Duodenal mucosa (tissue), 2 donors: ENCODE measurements at regions not wholly inside any gene's neighbourhood (a gene's known extent, or its start where the extent isn't known, plus 50 kb on each side); places are given as distances from the start of the nearest gene placed in this dataset.

ENCODE experiments used
- H3K27ac ChIP-seq: one replicate; pipeline ENCODE4 v1.7.0; 2013; ENCODE audit warnings: low read depth, low read length
- H3K27me3 ChIP-seq, 2 donors: one replicate each; pipeline ENCODE4 v1.7.0; 2013; ENCODE audit warnings: low read length in 2 of 2, control low read depth in 1 of 2; ENCODE audit not compliant: insufficient read depth in 2 of 2, control insufficient read depth in 1 of 2
- H3K36me3 ChIP-seq, 2 donors: one replicate each; pipeline ENCODE4 v1.7.0; 2013; ENCODE audit warnings: low read length in 2 of 2, control low read depth in 1 of 2; ENCODE audit not compliant: insufficient read depth in 2 of 2, control insufficient read depth in 1 of 2
- H3K4me1 ChIP-seq, 2 donors: one replicate each; pipeline ENCODE4 v1.7.0; 2013; ENCODE audit warnings: low read length in 2 of 2, control low read depth in 1 of 2; ENCODE audit not compliant: insufficient read depth in 2 of 2, control insufficient read depth in 1 of 2
- H3K4me3 ChIP-seq, 2 donors: one replicate each; pipeline ENCODE4 v1.7.0; 2013; ENCODE audit warnings: low read length in 2 of 2, low read depth in 1 of 2
- H3K9ac ChIP-seq, 2 donors: one replicate each; pipeline ENCODE4 v1.7.0; 2013; ENCODE audit warnings: low read length in 2 of 2, low read depth in 1 of 2
- H3K9me3 ChIP-seq, 2 donors: one replicate each; pipeline ENCODE4 v1.7.0; 2013; ENCODE audit warnings: low read length in 2 of 2, control low read depth in 1 of 2; ENCODE audit not compliant: control insufficient read depth in 1 of 2

DNA sequence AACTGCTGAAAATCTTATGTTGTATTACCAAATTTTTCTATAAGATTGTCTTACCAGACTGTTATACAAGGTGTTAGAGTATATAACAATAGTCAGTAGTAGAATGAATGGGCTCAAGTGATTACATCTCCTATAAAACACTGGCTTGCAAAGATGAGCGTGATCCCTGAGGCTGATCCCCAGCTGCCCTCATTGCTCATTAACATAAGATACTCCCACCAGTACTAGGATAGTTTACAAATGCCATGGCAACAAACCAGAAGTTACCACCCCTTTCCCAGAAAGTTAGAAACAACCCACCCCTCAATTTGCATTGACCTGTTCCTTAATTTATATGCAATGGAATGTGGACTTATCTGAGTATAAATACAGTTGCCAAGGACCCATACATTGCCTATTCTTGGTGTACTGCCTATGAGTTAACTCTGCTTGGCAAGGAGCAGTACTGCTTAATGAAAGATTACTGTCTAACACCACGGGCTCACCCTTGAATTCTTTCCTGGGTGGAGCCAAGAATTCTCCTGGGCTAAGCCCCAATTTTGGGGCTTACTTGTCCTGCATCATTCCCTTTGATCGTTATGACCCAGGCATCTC is 252.8 kb upstream of the CHD6 start:
- Histone ChIP-seq H3K9me3 (peaks cover 4 to 5% of the 10 kb centered on the region in 2 donors), H3K36me3 (no peaks in the 10 kb centered on the region), H3K4me1 (no peaks in the 10 kb centered on the region), H3K27ac (no peak overlapping the region), H3K9ac (no peak overlapping the region), H3K4me3 (no peak overlapping the region), H3K27me3 (no peaks in the 10 kb centered on the region)

DNA sequence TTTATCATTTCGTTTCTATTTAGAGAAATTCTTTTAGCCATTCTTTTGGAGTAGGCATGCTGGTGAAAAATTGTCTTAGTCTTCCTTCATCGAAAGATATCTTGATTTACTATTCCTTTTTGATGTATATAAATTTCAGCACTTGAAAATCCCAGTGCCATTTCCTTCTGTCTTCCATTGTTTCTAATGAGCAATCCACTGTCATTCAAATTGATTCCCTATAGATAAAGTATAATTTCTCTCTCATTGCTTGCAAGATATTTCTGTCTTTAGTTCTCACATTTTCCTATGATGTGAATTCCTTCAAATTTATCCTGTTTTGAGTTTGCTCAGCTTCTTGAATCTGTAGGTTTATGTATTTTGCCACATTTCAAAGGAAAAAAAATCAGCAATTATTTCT is 251.1 kb upstream of the CHD6 start:
- H3K9ac ChIP-seq = no peak overlapping the region
- no peak overlapping the region for H3K27ac ChIP-seq
- no peaks in the 10 kb centered on the region for H3K36me3 ChIP-seq
- no peaks in the 10 kb centered on the region for H3K27me3 ChIP-seq
- no peaks in the 10 kb centered on the region for H3K4me1 ChIP-seq
- H3K9me3 ChIP-seq = peaks cover 4 to 5% of the 10 kb centered on the region in 2 donors
- H3K4me3 ChIP-seq = no peak overlapping the region

DNA sequence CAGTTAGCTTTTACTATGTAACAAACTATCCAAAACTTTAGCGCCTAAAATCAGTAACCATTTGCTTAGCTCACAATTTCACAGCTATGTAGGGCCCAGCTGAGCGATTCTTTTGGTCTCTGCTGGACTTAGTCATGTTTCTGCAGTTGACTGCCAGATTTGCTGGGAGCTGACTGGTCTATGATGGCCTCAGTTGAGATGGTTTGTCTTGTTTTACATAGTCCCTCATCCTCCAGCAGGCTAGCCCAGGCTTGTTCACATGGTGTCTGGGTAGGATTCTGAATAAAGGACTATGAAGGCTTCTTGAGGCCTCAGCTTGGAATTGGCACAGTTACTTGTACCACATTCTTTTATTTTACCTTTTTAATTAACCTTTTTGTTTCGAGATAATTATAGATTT is 247.8 kb upstream of the CHD6 start:
- Histone ChIP-seq H3K27me3 (peaks cover 0 to 3% of the 10 kb centered on the region in 2 donors), H3K9ac (no peak overlapping the region), H3K27ac (no peak overlapping the region), H3K36me3 (no peaks in the 10 kb centered on the region), H3K9me3 (peaks cover 4 to 5% of the 10 kb centered on the region in 2 donors), H3K4me3 (no peak overlapping the region), H3K4me1 (no peaks in the 10 kb centered on the region)

DNA sequence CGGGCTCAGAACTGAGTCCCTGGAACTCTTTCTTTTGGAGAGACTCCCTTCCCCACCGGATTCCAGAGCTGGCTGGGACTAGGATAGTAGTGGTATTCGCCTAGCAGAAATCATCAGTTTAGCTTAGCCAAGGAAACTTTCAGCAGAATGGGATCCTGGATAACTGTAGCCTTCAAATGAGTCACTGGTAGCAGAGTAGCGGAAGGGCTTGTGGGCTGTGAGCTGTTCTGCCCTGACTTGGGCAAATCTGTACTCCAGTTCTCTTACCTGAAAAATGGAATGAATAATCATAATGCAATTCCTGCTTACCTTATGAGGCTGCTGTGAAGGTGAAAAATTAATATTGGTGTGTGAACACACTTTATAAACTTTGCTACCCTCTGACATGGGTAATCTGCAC is 244.3 kb upstream of the CHD6 start:
- Histone ChIP-seq H3K4me1 (no peaks in the 10 kb centered on the region), H3K9me3 (no peaks in the 10 kb centered on the region), H3K27me3 (peaks cover 0 to 3% of the 10 kb centered on the region in 2 donors), H3K36me3 (no peaks in the 10 kb centered on the region), H3K4me3 (no peak overlapping the region), H3K9ac (no peak overlapping the region), H3K27ac (no peak overlapping the region)

DNA sequence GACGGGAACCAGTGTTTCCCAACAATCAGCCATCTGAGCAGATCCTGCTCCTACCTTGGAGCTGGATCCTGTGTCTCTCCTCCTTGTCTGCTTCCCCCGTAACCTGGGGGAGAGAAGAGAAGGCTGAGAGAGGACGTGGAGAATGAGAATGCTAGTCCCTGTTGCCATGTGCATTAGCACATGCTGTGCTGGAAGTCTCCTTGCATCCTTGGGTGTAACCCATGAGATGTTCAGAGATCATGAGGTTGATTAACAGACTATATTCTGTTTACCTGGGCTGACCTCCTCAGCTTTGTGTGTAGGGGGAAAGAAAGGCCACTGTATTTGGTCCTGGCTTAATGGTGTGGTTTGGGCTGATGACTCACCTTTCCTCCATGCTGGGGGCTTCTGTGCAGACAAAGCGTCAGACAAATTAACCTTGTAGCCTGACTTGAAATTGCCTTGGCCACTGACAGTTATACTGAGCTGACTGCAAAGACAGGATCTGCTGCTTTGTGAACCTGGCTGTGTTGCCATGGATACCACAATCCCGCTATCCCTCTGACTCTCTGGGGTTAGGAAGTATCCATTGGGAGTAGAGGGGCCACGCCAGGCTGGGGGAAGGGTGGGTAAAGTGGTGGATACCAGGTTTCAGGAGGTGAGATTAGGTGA is 243.7 kb upstream of the CHD6 start:
- no peaks in the 10 kb centered on the region for H3K9me3 ChIP-seq
- H3K9ac ChIP-seq = no peak overlapping the region
- no peak overlapping the region for H3K27ac ChIP-seq
- H3K4me1 ChIP-seq = no peaks in the 10 kb centered on the region
- no peak overlapping the region for H3K4me3 ChIP-seq
- H3K27me3 ChIP-seq = peaks cover 0 to 3% of the 10 kb centered on the region in 2 donors
- no peaks in the 10 kb centered on the region for H3K36me3 ChIP-seq

DNA sequence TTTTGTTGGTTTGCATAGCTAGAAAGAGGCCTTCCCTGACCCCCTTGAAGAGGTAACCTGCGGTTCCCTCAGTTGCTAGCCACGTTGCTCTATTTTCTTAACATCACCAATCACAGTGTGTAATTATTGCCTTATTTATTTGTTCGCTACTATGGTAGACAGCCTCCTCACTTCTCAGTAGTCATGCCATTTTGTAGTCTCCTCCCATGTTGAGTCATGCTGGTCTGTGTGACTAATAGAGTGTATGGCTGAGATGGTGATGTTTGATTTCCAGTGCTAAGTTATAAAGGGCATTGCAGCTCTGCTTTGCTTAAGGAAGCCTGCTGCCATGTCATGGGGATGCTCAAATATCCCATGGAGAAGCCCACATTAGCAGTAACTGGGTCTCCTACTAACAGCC is 236.6 kb upstream of the CHD6 start:
- Histone ChIP-seq H3K9ac (no peak overlapping the region), H3K4me1 (no peaks in the 10 kb centered on the region)

DNA sequence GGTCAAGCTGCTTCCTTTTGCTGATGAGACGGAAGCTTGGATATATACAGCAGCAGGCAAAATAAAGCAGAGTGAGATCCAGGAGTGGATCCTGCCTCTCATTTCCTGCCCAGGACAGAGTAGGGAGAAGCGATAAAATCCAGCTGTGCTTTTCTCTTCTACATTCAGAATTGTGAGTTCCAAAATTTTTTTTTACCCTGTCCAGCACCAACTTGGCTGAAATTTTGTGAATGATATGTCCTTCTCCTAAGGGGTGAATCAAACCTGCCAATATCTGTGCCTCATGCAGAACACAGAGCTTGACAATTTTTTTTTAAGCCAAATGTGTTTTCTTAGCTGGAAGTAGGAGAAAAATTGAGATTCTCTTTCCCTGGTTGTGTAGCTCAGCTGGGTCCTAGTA is 235.6 kb upstream of the CHD6 start:
- H3K9me3 ChIP-seq = no peaks in the 10 kb centered on the region
- H3K4me3 ChIP-seq = no peak overlapping the region
- no peaks in the 10 kb centered on the region for H3K36me3 ChIP-seq
- peaks cover 0 to 3% of the 10 kb centered on the region in 2 donors for H3K27me3 ChIP-seq
- H3K4me1 ChIP-seq = no peaks in the 10 kb centered on the region
- H3K9ac ChIP-seq = no peak overlapping the region
- H3K27ac ChIP-seq = no peak overlapping the region

More for the DNA sequence above, 236.6 kb upstream of the CHD6 start:
- no peak overlapping the region for H3K27ac ChIP-seq
- peaks cover 0 to 3% of the 10 kb centered on the region in 2 donors for H3K27me3 ChIP-seq
- H3K4me3 ChIP-seq = no peak overlapping the region
- H3K36me3 ChIP-seq = no peaks in the 10 kb centered on the region
- no peaks in the 10 kb centered on the region for H3K9me3 ChIP-seq

DNA sequence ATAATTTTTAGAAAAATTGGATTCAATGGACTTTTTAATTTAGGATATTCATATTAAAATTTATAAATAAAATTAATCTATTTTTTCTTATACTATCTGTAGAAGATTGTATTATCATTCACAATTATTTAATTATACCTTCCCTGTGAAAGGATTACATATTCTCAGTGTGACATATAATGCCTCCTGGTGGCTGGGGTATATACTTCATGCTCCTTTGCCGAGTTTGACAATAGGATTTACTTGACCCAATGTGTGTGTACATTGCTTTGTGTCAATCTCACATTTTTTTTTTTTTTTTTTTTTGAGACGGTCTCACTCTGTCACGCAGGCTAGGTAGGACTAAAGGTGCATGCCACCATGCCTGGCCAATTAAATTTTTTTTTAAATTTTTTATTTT is 230.0 kb upstream of the CHD6 start:
- Histone ChIP-seq H3K9me3 (no peaks in the 10 kb centered on the region), H3K4me3 (no peak overlapping the region), H3K27ac (no peak overlapping the region), H3K9ac (no peak overlapping the region), H3K4me1 (no peaks in the 10 kb centered on the region), H3K27me3 (peaks cover 0 to 3% of the 10 kb centered on the region in 2 donors), H3K36me3 (no peaks in the 10 kb centered on the region)

DNA sequence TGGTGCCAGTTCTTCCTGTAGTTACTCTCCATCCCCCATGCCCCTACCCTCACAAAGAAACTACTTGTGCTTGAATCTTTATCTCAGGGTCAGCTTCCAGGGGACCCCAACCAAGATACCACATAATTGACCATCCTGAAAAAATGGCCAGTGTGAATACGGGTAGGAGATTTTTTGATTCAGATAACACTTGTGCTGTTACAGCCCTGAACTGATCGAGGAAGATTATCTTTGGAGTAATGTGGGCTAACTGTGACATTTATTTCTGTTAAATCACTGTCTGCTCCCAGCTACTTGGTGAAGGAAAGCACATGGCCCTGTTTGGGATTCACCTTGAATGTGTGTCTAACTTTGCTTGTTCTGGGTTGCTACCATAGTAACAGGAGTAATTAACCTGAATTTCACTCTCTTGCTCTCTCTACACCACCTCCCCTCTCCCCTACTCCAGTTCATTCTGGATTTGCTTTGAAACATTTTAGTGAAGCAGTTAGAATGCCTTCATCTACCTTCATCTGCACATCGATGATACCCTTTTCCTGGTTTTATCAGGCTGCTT is 219.6 kb upstream of the CHD6 start:
- Histone ChIP-seq H3K4me1 (no peaks in the 10 kb centered on the region), H3K36me3 (no peaks in the 10 kb centered on the region), H3K27ac (no peak overlapping the region)

DNA sequence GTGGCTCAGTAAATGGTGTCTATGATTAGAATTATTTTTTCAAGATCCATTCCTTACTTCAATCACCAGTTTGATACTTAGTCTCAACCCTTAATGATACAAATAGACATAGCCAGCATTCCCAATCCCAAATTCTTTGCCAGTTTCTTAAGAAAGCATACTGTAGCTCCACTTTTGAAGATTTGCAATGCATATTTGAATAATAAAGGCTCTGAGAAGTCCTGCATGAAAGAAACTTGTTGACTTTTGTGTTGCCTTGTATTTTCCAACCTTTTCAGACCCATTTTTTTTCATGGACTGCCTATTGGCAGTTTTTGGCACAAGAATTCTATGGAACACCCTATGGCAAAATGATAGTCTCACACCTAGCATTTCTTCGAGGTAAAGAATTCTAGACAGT is 215.6 kb upstream of the CHD6 start:
- Histone ChIP-seq H3K9me3 (no peaks in the 10 kb centered on the region), H3K9ac (no peak overlapping the region), H3K4me3 (no peak overlapping the region), H3K4me1 (no peaks in the 10 kb centered on the region), H3K36me3 (no peaks in the 10 kb centered on the region), H3K27ac (no peak overlapping the region), H3K27me3 (peaks cover 0 to 8% of the 10 kb centered on the region in 2 donors)

More for the DNA sequence above, 219.6 kb upstream of the CHD6 start:
- Histone ChIP-seq H3K4me3 (no peak overlapping the region), H3K9me3 (no peaks in the 10 kb centered on the region), H3K9ac (no peak overlapping the region), H3K27me3 (peaks cover 0 to 4% of the 10 kb centered on the region in 2 donors)
